GM04503 (cell line): ENCODE measurements at regions not wholly inside any gene's neighbourhood (a gene's known extent, or its start where the extent isn't known, plus 50 kb on each side); places are given as distances from the start of the nearest gene placed in this dataset.
"Not testable (repeated sequence)": the region's sequence is repeated elsewhere in the genome, so short reads cannot be mapped to it uniquely, and the experiment has no call there.

ENCODE experiments used
- DNase-seq: peaks from one replicate; pipeline ENCODE4 v3.0.0-alpha.2; 2012; ENCODE audit warnings: low read depth

GRCh38 chr10:120111628-120112027 lies 219.1 kb downstream of the SEC23IP start:
- DNase-seq, result no peak

GRCh38 chr10:120112809-120113208 lies 220.3 kb downstream of the SEC23IP start:
- no peak for DNase-seq

- no peak for DNase-seq
Measured at GRCh38 chr10:120115959-120116358, 223.4 kb downstream of the SEC23IP start.

GRCh38 chr10:120121768-120122167 lies 229.2 kb downstream of the SEC23IP start:
- no peak for DNase-seq

GRCh38 chr10:120131183-120131582 lies 238.7 kb downstream of the SEC23IP start:
- no peak for DNase-seq

GRCh38 chr10:120132811-120133210 lies 240.3 kb downstream of the SEC23IP start:
- no peak for DNase-seq

- DNase-seq, result no peak
Measured at GRCh38 chr10:120138689-120139088, 246.2 kb downstream of the SEC23IP start.

GRCh38 chr10:120145107-120145506 lies 252.6 kb downstream of the SEC23IP start:
- no peak for DNase-seq

- DNase-seq, result no peak
Measured at GRCh38 chr10:120156614-120157274, 264.2 kb downstream of the SEC23IP start.

- DNase-seq, result no peak
Measured at GRCh38 chr10:120161111-120161510, 268.6 kb downstream of the SEC23IP start.

- no peak for DNase-seq
Measured at GRCh38 chr10:120162471-120162870, 269.9 kb downstream of the SEC23IP start.

- no peak for DNase-seq
Measured at GRCh38 chr10:120172356-120172755, 279.8 kb downstream of the SEC23IP start.

- no peak for DNase-seq
Measured at GRCh38 chr10:120174491-120174890, 282.0 kb downstream of the SEC23IP start.

- DNase-seq, result no peak
Measured at GRCh38 chr10:120177330-120177729, 279.7 kb upstream of the PLPP4 start.

- DNase-seq, result no peak
Measured at GRCh38 chr10:120180160-120180559, 276.9 kb upstream of the PLPP4 start.

GRCh38 chr10:120181154-120181553 lies 275.9 kb upstream of the PLPP4 start:
- DNase-seq, result no peak

- no peak for DNase-seq
Measured at GRCh38 chr10:120182431-120182830, 274.6 kb upstream of the PLPP4 start.

- DNase-seq, result no peak
Measured at GRCh38 chr10:120183546-120183945, 273.5 kb upstream of the PLPP4 start.

- DNase-seq, result no peak
Measured at GRCh38 chr10:120184547-120185337, 272.3 kb upstream of the PLPP4 start.

GRCh38 chr10:120186506-120186905 lies 270.5 kb upstream of the PLPP4 start:
- DNase-seq, result no peak

GRCh38 chr10:120187168-120187567 lies 269.9 kb upstream of the PLPP4 start:
- DNase-seq, result not testable (repeated sequence)

- no peak for DNase-seq
Measured at GRCh38 chr10:120188950-120189349, 268.1 kb upstream of the PLPP4 start.

- DNase-seq, result no peak
Measured at GRCh38 chr10:120195984-120196712, 260.9 kb upstream of the PLPP4 start.
